GM19043 (cell line): ENCODE measurements at regions not wholly inside any gene's neighbourhood (a gene's known extent, or its start where the extent isn't known, plus 50 kb on each side); places are given as distances from the start of the nearest gene placed in this dataset.
"Not testable (repeated sequence)": the region's sequence is repeated elsewhere in the genome, so short reads cannot be mapped to it uniquely, and the experiment has no call there.

Source experiments
- ATAC-seq: cut with Tn5 transposase; IDR thresholded peaks from one replicate; pipeline ENCODE4 v1.9.1; 2021; ENCODE audit warnings: low read depth; ENCODE audit not compliant: unreplicated experiment

GRCh38 chr5:20942603-20943002, 954.6 kb upstream of the CDH18 start:
- ATAC-seq = not testable (repeated sequence)

GRCh38 chr5:20940786-20941185, 952.8 kb upstream of the CDH18 start:
- ATAC-seq = not testable (repeated sequence)

- not testable (repeated sequence) for ATAC-seq
Measured at GRCh38 chr5:20890936-20891335, 902.9 kb upstream of the CDH18 start.

- not testable (repeated sequence) for ATAC-seq
Measured at GRCh38 chr5:20875726-20876125, 887.7 kb upstream of the CDH18 start.

- ATAC-seq = not testable (repeated sequence)
Measured at GRCh38 chr5:20865892-20866291, 877.9 kb upstream of the CDH18 start.

GRCh38 chr5:20833081-20833627, 845.2 kb upstream of the CDH18 start:
- no peak for ATAC-seq

GRCh38 chr5:20832204-20833080, 844.4 kb upstream of the CDH18 start:
- ATAC-seq = no peak

- ATAC-seq = not testable (repeated sequence)
Measured at GRCh38 chr5:20825951-20826350, 838.0 kb upstream of the CDH18 start.

GRCh38 chr5:20797216-20797615, 809.2 kb upstream of the CDH18 start:
- ATAC-seq = not testable (repeated sequence)

GRCh38 chr5:20784755-20785154, 796.8 kb upstream of the CDH18 start:
- ATAC-seq = not testable (repeated sequence)

- not testable (repeated sequence) for ATAC-seq
Measured at GRCh38 chr5:20783484-20783883, 795.5 kb upstream of the CDH18 start.

GRCh38 chr5:20771338-20771737, 783.3 kb upstream of the CDH18 start:
- ATAC-seq = not testable (repeated sequence)

- not testable (repeated sequence) for ATAC-seq
Measured at GRCh38 chr5:20765074-20765473, 777.1 kb upstream of the CDH18 start.

GRCh38 chr5:20759459-20759858, 771.5 kb upstream of the CDH18 start:
- not testable (repeated sequence) for ATAC-seq

- not testable (repeated sequence) for ATAC-seq
Measured at GRCh38 chr5:20752179-20752578, 764.2 kb upstream of the CDH18 start.

- not testable (repeated sequence) for ATAC-seq
Measured at GRCh38 chr5:20735715-20736114, 747.7 kb upstream of the CDH18 start.

- not testable (repeated sequence) for ATAC-seq
Measured at GRCh38 chr5:20732223-20732622, 744.2 kb upstream of the CDH18 start.

GRCh38 chr5:20721286-20721685, 733.3 kb upstream of the CDH18 start:
- not testable (repeated sequence) for ATAC-seq

- not testable (repeated sequence) for ATAC-seq
Measured at GRCh38 chr5:20711520-20712155, 723.6 kb upstream of the CDH18 start.

GRCh38 chr5:20707634-20708033, 719.6 kb upstream of the CDH18 start:
- ATAC-seq = not testable (repeated sequence)

- ATAC-seq = no peak
Measured at GRCh38 chr5:20694121-20694520, 706.1 kb upstream of the CDH18 start.
